ENCODE measurements at regions not wholly inside any gene's neighbourhood (a gene's known extent, or its start where the extent isn't known, plus 50 kb on each side); places are given as distances from the start of the nearest gene placed in this dataset.
A peak's percentile ranks its signal among the peaks of the same experiment; 100 is the strongest.

GRCh38 chr13:47277774-47278173 lies 380.9 kb upstream of the HTR2A start:
- intact Hi-C loops (cut with DNase I), result no loop called here
- Histone ChIP-seq H3K9me3 (no peaks in the 10 kb centered on the region), H3K27me3 (no peaks in the 10 kb centered on the region), H3K4me1 (no peaks in the 10 kb centered on the region), H3K4me3 (no peak overlapping the region), H3K36me3 (no peaks in the 10 kb centered on the region), H3K27ac (replicated peaks in 1 of 4) (no peak overlapping the region)
- no peak for TF ChIP-seq CTCF (IDR thresholded peaks at IDR 0.05)
- TF ChIP-seq EP300 (IDR thresholded peaks at IDR 0.05), result no peak
- 95% methylated on average over 1 of the region's 1 CpG for WGBS
- DNase-seq (ENCODE audit: extremely low spot score), result no peak

- no peak for TF ChIP-seq EP300 (IDR thresholded peaks at IDR 0.05)
- TF ChIP-seq POLR2AphosphoS5 (IDR thresholded peaks at IDR 0.05), result no peak
- TF ChIP-seq POLR2A (IDR thresholded peaks at IDR 0.05; ENCODE audit: low read depth), result no peak
- no peak for TF ChIP-seq CTCF (IDR thresholded peaks at IDR 0.05)
- WGBS, result 92% methylated on average over 2 of the region's 2 CpGs
- H3K4me3 ChIP-seq, result no peak overlapping the region
- no peaks in the 10 kb centered on the region for H3K9me3 ChIP-seq
- no peaks in the 10 kb centered on the region for H3K36me3 ChIP-seq
- no peaks in the 10 kb centered on the region for H3K4me1 ChIP-seq
- no peak overlapping the region for H3K27ac ChIP-seq (replicated peaks in 1 of 4)
- intact Hi-C loops (cut with DNase I), result no loop called here
- no peaks in the 10 kb centered on the region for H3K27me3 ChIP-seq
- DNase-seq (ENCODE audit: extremely low spot score), result no peak
Observed at GRCh38 chr13:47268270-47268669, 371.4 kb upstream of the HTR2A start.

- no peaks in the 10 kb centered on the region for H3K36me3 ChIP-seq
- H3K9me3 ChIP-seq, result peaks cover 0 to 8% (median 2%) of the 10 kb centered on the region in 4 donors
- DNase-seq (ENCODE audit: extremely low spot score), result peak; percentile 91
- H3K4me1 ChIP-seq, result no peaks in the 10 kb centered on the region
- TF ChIP-seq CTCF (IDR thresholded peaks at IDR 0.05), result no peak
- TF ChIP-seq POLR2AphosphoS5 (IDR thresholded peaks at IDR 0.05), result no peak
- TF ChIP-seq EP300 (IDR thresholded peaks at IDR 0.05), result no peak
- TF ChIP-seq POLR2A (IDR thresholded peaks at IDR 0.05; ENCODE audit: low read depth), result no peak
- intact Hi-C loops (cut with DNase I), result no loop called here
- no peaks in the 10 kb centered on the region for H3K27me3 ChIP-seq
- H3K4me3 ChIP-seq, result no peak overlapping the region
- no peak overlapping the region for H3K27ac ChIP-seq (replicated peaks in 1 of 4)
- 62% methylated on average over 2 of the region's 2 CpGs for WGBS
Observed at GRCh38 chr13:47258384-47258783, 361.5 kb upstream of the HTR2A start.

- intact Hi-C loops (cut with DNase I), result no loop called here
Observed at GRCh38 chr13:47256618-47257017, 359.8 kb upstream of the HTR2A start.

More at GRCh38 chr13:47256618-47257017, 359.8 kb upstream of the HTR2A start:
- Histone ChIP-seq H3K36me3 (no peaks in the 10 kb centered on the region), H3K27me3 (no peaks in the 10 kb centered on the region), H3K4me3 (no peak overlapping the region), H3K9me3 (no peaks in the 10 kb centered on the region), H3K27ac (replicated peaks in 1 of 4) (no peak overlapping the region), H3K4me1 (peaks cover 0 to 4% (median 0%) of the 10 kb centered on the region in 4 donors)
- no peak for TF ChIP-seq EP300 (IDR thresholded peaks at IDR 0.05)
- no peak for TF ChIP-seq POLR2AphosphoS5 (IDR thresholded peaks at IDR 0.05)
- no peak for TF ChIP-seq CTCF (IDR thresholded peaks at IDR 0.05)
- no peak for TF ChIP-seq POLR2A (IDR thresholded peaks at IDR 0.05; ENCODE audit: low read depth)
- WGBS, result 38% methylated on average over 1 of the region's 1 CpG
- no peak for DNase-seq (ENCODE audit: extremely low spot score)

Measured in esophagus muscularis mucosa (tissue), 4 donors.